ENCODE measurements at regions not wholly inside any gene's neighbourhood (a gene's known extent, or its start where the extent isn't known, plus 50 kb on each side); places are given as distances from the start of the nearest gene placed in this dataset.

DNA sequence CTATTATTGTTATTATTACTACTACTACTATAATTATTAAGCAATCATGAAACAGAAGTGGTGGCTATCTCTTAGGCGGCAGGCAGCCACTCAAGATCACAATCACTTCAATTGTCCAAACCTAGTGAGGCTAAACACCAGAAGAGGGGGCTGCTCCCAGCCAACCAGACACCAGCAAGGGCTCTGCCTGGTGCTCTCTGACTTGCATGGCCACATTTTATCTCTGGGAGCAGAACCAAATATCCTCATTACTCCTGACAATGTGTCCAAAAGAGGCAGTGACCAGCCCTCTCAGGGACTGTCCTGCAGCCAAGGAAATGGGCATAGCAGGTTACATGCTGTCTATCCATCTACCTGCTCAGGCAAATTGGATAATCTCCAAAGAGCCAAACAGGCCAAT, 187.4 kb upstream of the PDE1C start:
- no peak for TF ChIP-seq CTCF (IDR thresholded peaks at IDR 0.05)
- Histone ChIP-seq H3K36me3 (no peaks in the 10 kb centered on the region), H3K27ac (no peak overlapping the region), H3K27me3 (peaks cover 0 to 7% (median 0%) of the 10 kb centered on the region in 7 donors), H3K4me3 (no peak overlapping the region), H3K9me3 (no peaks in the 10 kb centered on the region), H3K4me1 (peaks cover 0 to 40% (median 14%) of the 10 kb centered on the region in 9 donors)
- ATAC-seq (no peak), DNase-seq (no peak)
- intact Hi-C loops (cut with DNase I): loop anchor here in 2 of 10 donors (5.0 kb wide), 2 partner anchors 40 to 85 kb away; no protein-coding TSS in a partner anchor
- 42 to 59% methylated on average over 1 of the region's 1 CpG for WGBS, 2 donors

GRCh38 chr7:32256811-32257210, 186.6 kb upstream of the PDE1C start:
- peaks cover 0 to 3% (median 0%) of the 10 kb centered on the region in 7 donors for H3K27me3 ChIP-seq
- WGBS, 2 donors: 68 to 73% methylated on average over 2 of the region's 2 CpGs
- no peak for ATAC-seq
- intact Hi-C loops (cut with DNase I): loop anchor here in 2 of 10 donors (5.0 kb wide), 2 partner anchors 40 to 85 kb away; no protein-coding TSS in a partner anchor
- H3K9me3 ChIP-seq: no peaks in the 10 kb centered on the region
- H3K4me3 ChIP-seq: no peak overlapping the region
- peaks cover 0 to 42% (median 14%) of the 10 kb centered on the region in 9 donors for H3K4me1 ChIP-seq
- no peak for TF ChIP-seq CTCF (IDR thresholded peaks at IDR 0.05)
- no peak overlapping the region for H3K27ac ChIP-seq
- no peak for DNase-seq
- no peaks in the 10 kb centered on the region for H3K36me3 ChIP-seq

DNA sequence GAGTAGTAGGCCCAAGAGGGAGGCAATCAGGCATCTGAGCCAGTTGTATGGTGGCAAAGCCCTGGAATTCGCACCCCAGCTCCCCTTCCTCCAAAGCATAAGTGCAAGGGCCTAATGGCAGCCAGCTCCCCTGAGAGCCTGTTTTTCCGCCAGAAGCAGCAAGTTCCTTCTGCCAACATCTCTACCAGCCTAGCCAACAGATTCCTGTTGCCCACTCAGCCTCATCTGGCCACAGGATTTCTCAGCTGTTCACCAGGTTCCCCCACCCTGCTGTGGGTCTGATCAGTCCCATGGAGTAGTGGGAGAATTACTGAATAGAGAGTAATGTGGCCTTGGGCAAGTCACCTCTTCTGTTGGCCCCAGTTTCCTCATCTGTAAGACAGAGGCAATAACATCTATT, 186.2 kb upstream of the PDE1C start:
- TF ChIP-seq CTCF (IDR thresholded peaks at IDR 0.05): no peak
- intact Hi-C loops (cut with DNase I): loop anchor here in 2 of 10 donors (5.0 kb wide), 2 partner anchors 41 to 86 kb away; no protein-coding TSS in a partner anchor
- WGBS, 2 donors: 57 to 76% methylated on average over 2 of the region's 2 CpGs
- DNase-seq: no peak
- no peaks in the 10 kb centered on the region for H3K9me3 ChIP-seq
- H3K4me3 ChIP-seq: no peak overlapping the region
- no peak for ATAC-seq
- no peaks in the 10 kb centered on the region for H3K36me3 ChIP-seq
- peak overlapping the region in 1 of 10 donors; percentile 22 for H3K27ac ChIP-seq
- H3K27me3 ChIP-seq: peaks cover 0 to 4% (median 0%) of the 10 kb centered on the region in 7 donors
- H3K4me1 ChIP-seq: peaks cover 0 to 42% (median 14%) of the 10 kb centered on the region in 9 donors

DNA sequence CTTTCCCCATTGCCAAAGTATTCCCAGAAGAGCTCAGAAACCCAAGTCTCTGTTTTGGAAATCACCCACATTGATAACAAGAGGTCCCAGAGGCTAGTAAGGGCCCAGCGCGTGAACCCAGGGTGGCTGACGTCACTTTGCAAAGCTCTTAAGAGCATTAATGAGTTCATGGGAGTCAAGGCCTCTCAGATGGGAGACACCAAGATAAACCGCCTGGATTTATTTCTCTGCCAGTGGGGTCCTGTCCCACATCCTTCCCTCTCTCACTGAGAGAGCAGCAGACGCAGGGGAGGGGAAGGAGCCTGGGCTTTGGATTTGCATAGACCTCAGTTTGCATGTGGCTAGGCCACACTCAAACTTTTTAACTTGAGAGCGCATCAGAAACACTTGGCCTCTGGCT, 184.8 kb upstream of the PDE1C start:
- Histone ChIP-seq H3K27ac (peak overlapping the region in 3 of 10 donors; percentile 4 to 60 (median 15)), H3K36me3 (no peaks in the 10 kb centered on the region), H3K27me3 (peaks cover 0 to 4% (median 0%) of the 10 kb centered on the region in 7 donors), H3K4me1 (peaks cover 0 to 42% (median 14%) of the 10 kb centered on the region in 9 donors), H3K9me3 (no peaks in the 10 kb centered on the region), H3K4me3 (no peak overlapping the region)
- no peak for TF ChIP-seq CTCF (IDR thresholded peaks at IDR 0.05)
- 46 to 57% methylated on average over 6 of the region's 6 CpGs for WGBS, 2 donors
- DNase-seq (peak in 1 of 2 donors; percentile 40), ATAC-seq (peak in 6 of 8 donors; percentile 31 to 65 (median 41))
- intact Hi-C loops (cut with DNase I): loop anchor here in 2 of 10 donors (5.0 kb wide), 2 partner anchors 42 to 87 kb away; no protein-coding TSS in a partner anchor
